SK-N-SH (cell line): ENCODE measurements at regions not wholly inside any gene's neighbourhood (a gene's known extent, or its start where the extent isn't known, plus 50 kb on each side); places are given as distances from the start of the nearest gene placed in this dataset.

Source experiments
- CTCF ChIA-PET: fragments of 300-600, 350-600 bp; formaldehyde crosslinking; extraction: SDS; loops from one replicate; lab custom pipeline; 2021; lab: Yijun Ruan, JAX
- POLR2A ChIA-PET: fragments of 350-600 bp; sonication (Branson Sonifier 250); formaldehyde crosslinking; extraction: SDS; loops from one replicate; lab custom pipeline; 2020; ENCODE audit warnings: antibody characterized with exemption, inconsistent platforms; lab: Yijun Ruan, JAX
- DNase-seq: peaks from one replicate; pipeline ENCODE4 v3.0.0; 2012
- H2AFZ ChIP-seq: fragments of 200-600 bp; sonication (generic); 2 replicates; pipeline ENCODE4 v1.8.1; 2016; ENCODE audit warnings: antibody characterized with exemption, mild to moderate bottlenecking, low read depth
- H3F3A ChIP-seq: fragments of 200-600 bp; sonication (generic); replicated peaks from 2 replicates; pipeline ENCODE3; 2016; ENCODE audit warnings: antibody characterized with exemption, mild to moderate bottlenecking; ENCODE audit not compliant: insufficient read depth
- H3K27ac ChIP-seq, 2 experiments: fragments of 200-500 bp in 1 of 2; fragments of 200-600 bp in 1 of 2; sonication (Bioruptor generic) in 1 of 2; sonication (generic), shearing (Covaris generic) in 1 of 2; 2 replicates each; pipeline versions ENCODE4 v1.5.1 to v1.6.1; 2014 to 2016; ENCODE audit warnings: low read depth in 2 of 2, inconsistent platforms in 1 of 2, low read length in 1 of 2, mild to moderate bottlenecking in 1 of 2, mixed read lengths in 1 of 2
- H3K27me3 ChIP-seq: fragments of 200-600 bp; sonication (generic), shearing (Covaris generic); 2 replicates; pipeline ENCODE4 v1.6.1; 2016; ENCODE audit warnings: mixed run types; ENCODE audit not compliant: insufficient read depth
- H3K36me3 ChIP-seq, 2 experiments: fragments of 200-500 bp in 1 of 2; fragments of 200-600 bp in 1 of 2; sonication (Bioruptor generic) in 1 of 2; sonication (generic) in 1 of 2; replicated peaks in 1 of 2; 2 replicates each; pipeline versions ENCODE3 to v1.5.1; 2014 to 2016; ENCODE audit warnings: low read length in 1 of 2, mild to moderate bottlenecking in 1 of 2; ENCODE audit not compliant: insufficient read depth in 2 of 2, control insufficient read depth in 1 of 2
- H3K4me1 ChIP-seq, 2 experiments: fragments of 200-500 bp in 1 of 2; fragments of 200-600 bp in 1 of 2; sonication (Bioruptor generic) in 1 of 2; sonication (generic), shearing (Covaris generic) in 1 of 2; 2 replicates each; pipeline versions ENCODE4 v1.5.1 to v1.6.1; 2014 to 2016; ENCODE audit warnings: low read depth in 1 of 2, low read length in 1 of 2, mixed run types in 1 of 2; ENCODE audit not compliant: insufficient read depth in 2 of 2, control insufficient read depth in 1 of 2
- H3K4me2 ChIP-seq: fragments of 200-600 bp; sonication (generic), shearing (Covaris generic); 2 replicates; pipeline ENCODE4 v1.6.1; 2017; ENCODE audit warnings: mixed run types
- H3K4me3 ChIP-seq, 2 experiments: fragments of 200-500 bp in 1 of 2; fragments of 200-600 bp in 1 of 2; sonication (Bioruptor generic) in 1 of 2; sonication (generic), shearing (Covaris generic) in 1 of 2; 2 replicates each; pipeline versions ENCODE4 v1.5.1 to v1.8.1; 2014 to 2016; ENCODE audit warnings: low read depth in 2 of 2, inconsistent platforms in 1 of 2, low read length in 1 of 2, mild to moderate bottlenecking in 1 of 2, mixed read lengths in 1 of 2, moderate library complexity in 1 of 2
- H3K79me2 ChIP-seq: fragments of 200-600 bp; sonication (generic); 2 replicates; pipeline ENCODE4 v1.8.1; 2017; ENCODE audit warnings: mild to moderate bottlenecking; ENCODE audit not compliant: insufficient read depth
- H3K9ac ChIP-seq: fragments of 200-600 bp; sonication (generic); 2 replicates; pipeline ENCODE4 v1.6.1; 2017; ENCODE audit warnings: mixed run types
- H3K9me2 ChIP-seq: fragments of 200-600 bp; sonication (generic); 2 replicates; pipeline ENCODE4 v1.6.1; 2017; ENCODE audit warnings: mixed run types
- H3K9me3 ChIP-seq: fragments of 200-600 bp; sonication (generic); 2 replicates; pipeline ENCODE4 v1.6.1; 2017; ENCODE audit warnings: mixed run types, mild to moderate bottlenecking, moderate library complexity
- H4K20me1 ChIP-seq: fragments of 200-600 bp; sonication (generic); 2 replicates; pipeline ENCODE4 v1.6.1; 2017; ENCODE audit warnings: mild to moderate bottlenecking, mixed run types; ENCODE audit not compliant: insufficient read depth
- EZH2phosphoT487 ChIP-seq: fragments of 200-600 bp; sonication (generic); IDR thresholded peaks from 2 replicates; pipeline ENCODE4 v1.6.1; 2017; ENCODE audit warnings: low read depth, mixed run types, mild to moderate bottlenecking, antibody characterized with exemption, moderate library complexity, borderline replicate concordance
- FOXJ3 ChIP-seq: sonication (generic); formaldehyde crosslinking; IDR thresholded peaks from 2 replicates; pipeline ENCODE4 v1.5.1; 2020; ENCODE audit warnings: mild to moderate bottlenecking, missing genetic modification reagents
- GABPA ChIP-seq: IDR thresholded peaks from 2 replicates; pipeline ENCODE4 v1.4.0; 2012; ENCODE audit warnings: low read depth, mild to moderate bottlenecking
- GATA2 ChIP-seq: sonication (generic); formaldehyde crosslinking; IDR thresholded peaks from 2 replicates; pipeline ENCODE4 v1.5.0; 2020; ENCODE audit warnings: mild to moderate bottlenecking, missing genetic modification reagents
- MXI1 ChIP-seq: IDR thresholded peaks from 2 replicates; pipeline ENCODE4 v1.6.1; 2012; ENCODE audit warnings: mild to moderate bottlenecking, low read depth, low read length, improper control_type of control experiment
- NFIC ChIP-seq: IDR thresholded peaks from 2 replicates; pipeline ENCODE4 v1.4.0; 2012; ENCODE audit warnings: borderline replicate concordance
- NRF1 ChIP-seq: IDR thresholded peaks from 2 replicates; pipeline ENCODE4 v1.6.1; 2012; ENCODE audit warnings: low read depth, mild to moderate bottlenecking, low read length
- POLR2AphosphoS5 ChIP-seq: IDR thresholded peaks from 2 replicates; pipeline ENCODE4 v1.6.1; 2012; ENCODE audit warnings: low read depth, low read length
- RCOR1 ChIP-seq: fragments of 150-350 bp; IDR thresholded peaks from 2 replicates; pipeline ENCODE4 v1.6.1; 2017; ENCODE audit warnings: antibody characterized with exemption, low read length
- RFX5 ChIP-seq: IDR thresholded peaks from 2 replicates; pipeline ENCODE4 v1.6.1; 2012; ENCODE audit warnings: mild to moderate bottlenecking, improper control_type of control experiment, low read length
- SMC3 ChIP-seq: IDR thresholded peaks from 2 replicates; pipeline ENCODE4 v1.6.1; 2012; ENCODE audit warnings: low read depth, low read length, improper control_type of control experiment
- YY1 ChIP-seq: IDR thresholded peaks from 2 replicates; pipeline ENCODE4 v1.4.0; 2012; ENCODE audit warnings: low read depth, mild to moderate bottlenecking
- WGBS: methylation state at CpG from one replicate; pipeline ENCODE4 v1.1.6; 2017; ENCODE audit warnings: low lambda C conversion rate; 5-methylcytosine and 5-hydroxymethylcytosine counted together
- TF ChIP-seq, protein P1 (sequence below): fragments of 200-600 bp; sonication (generic); IDR thresholded peaks from 2 replicates; pipeline ENCODE4 v1.6.1; 2017; ENCODE audit warnings: antibody characterized with exemption, mild to moderate bottlenecking, moderate library complexity
- TF ChIP-seq, protein P2 (sequence below): IDR thresholded peaks from 2 replicates; pipeline ENCODE4 v1.4.0; 2012; ENCODE audit warnings: low read depth, borderline replicate concordance

- TF ChIP-seq RFX5: no peak
- TF ChIP-seq, protein P1, sequence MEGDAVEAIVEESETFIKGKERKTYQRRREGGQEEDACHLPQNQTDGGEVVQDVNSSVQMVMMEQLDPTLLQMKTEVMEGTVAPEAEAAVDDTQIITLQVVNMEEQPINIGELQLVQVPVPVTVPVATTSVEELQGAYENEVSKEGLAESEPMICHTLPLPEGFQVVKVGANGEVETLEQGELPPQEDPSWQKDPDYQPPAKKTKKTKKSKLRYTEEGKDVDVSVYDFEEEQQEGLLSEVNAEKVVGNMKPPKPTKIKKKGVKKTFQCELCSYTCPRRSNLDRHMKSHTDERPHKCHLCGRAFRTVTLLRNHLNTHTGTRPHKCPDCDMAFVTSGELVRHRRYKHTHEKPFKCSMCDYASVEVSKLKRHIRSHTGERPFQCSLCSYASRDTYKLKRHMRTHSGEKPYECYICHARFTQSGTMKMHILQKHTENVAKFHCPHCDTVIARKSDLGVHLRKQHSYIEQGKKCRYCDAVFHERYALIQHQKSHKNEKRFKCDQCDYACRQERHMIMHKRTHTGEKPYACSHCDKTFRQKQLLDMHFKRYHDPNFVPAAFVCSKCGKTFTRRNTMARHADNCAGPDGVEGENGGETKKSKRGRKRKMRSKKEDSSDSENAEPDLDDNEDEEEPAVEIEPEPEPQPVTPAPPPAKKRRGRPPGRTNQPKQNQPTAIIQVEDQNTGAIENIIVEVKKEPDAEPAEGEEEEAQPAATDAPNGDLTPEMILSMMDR: no peak
Measured at GRCh38 chr12:91975891-91976290, 169.8 kb downstream of the BTG1 start (continued).

DNA sequence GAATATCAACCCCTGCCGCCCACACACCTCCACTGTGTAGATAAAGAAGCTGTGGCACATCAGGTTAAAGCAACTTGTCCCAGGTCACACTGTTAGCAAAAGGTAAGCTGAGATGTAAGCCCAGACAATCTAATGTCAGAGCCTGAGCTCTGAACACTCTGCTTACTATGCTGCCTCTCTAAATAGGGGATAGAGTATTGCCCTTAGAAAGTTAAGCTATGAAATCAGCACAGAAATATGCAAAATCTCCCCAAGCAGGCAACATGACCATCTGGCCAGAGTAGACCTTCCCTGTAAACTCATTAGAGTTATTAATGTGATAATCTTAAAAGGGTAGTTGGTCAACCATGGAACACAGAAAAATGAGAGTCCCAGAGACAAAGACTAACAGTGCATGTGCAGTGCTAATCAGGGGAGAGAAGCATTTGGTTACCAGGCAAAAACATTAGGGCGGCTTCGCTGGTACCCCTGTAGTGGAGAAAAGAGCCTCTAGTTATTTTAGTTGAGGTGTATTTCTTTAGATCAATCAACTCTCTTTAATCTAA lies 171.0 kb downstream of the BTG1 start:
- H3K27ac ChIP-seq: peak overlapping the region in 1 of 2 experiments; percentile 71; a peak in 2 of 4 replicates
- H3K4me2 ChIP-seq: no peak overlapping the region
- CTCF ChIA-PET: interaction anchor here (1.0 to 1.5 kb wide), 4 partner anchors 9 to 593 kb away, joined by 3 read pairs; no protein-coding TSS in a partner anchor
- no peaks in the 10 kb centered on the region for H3K27me3 ChIP-seq
- no peak overlapping the region for H3K9ac ChIP-seq
- peak; percentile 20 for DNase-seq
- H3K4me3 ChIP-seq: no peak overlapping the region
- peaks cover 0 to 13% of the 10 kb centered on the region in 2 experiments; a peak in 2 of 4 replicates for H3K4me1 ChIP-seq
- WGBS: 92% methylated on average over 3 of the region's 3 CpGs
- no peaks in the 10 kb centered on the region for H3F3A ChIP-seq
- no peaks in the 10 kb centered on the region for H3K9me3 ChIP-seq
- no peak for TF ChIP-seq GATA2
- no peak for TF ChIP-seq SMC3
- TF ChIP-seq MXI1: 0 out of 2 replicates have a peak, but pooled peaks have one; percentile 27
- no peak for TF ChIP-seq GABPA
- no peak for TF ChIP-seq POLR2AphosphoS5
- TF ChIP-seq, protein P2, sequence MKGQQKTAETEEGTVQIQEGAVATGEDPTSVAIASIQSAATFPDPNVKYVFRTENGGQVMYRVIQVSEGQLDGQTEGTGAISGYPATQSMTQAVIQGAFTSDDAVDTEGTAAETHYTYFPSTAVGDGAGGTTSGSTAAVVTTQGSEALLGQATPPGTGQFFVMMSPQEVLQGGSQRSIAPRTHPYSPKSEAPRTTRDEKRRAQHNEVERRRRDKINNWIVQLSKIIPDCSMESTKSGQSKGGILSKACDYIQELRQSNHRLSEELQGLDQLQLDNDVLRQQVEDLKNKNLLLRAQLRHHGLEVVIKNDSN: no peak
- no peak for TF ChIP-seq NRF1
- no peak for TF ChIP-seq NFIC
- TF ChIP-seq RCOR1: 0 out of 2 replicates have a peak, but pooled peaks have one; percentile 26
- no peak for TF ChIP-seq EZH2phosphoT487
- no peak for TF ChIP-seq FOXJ3 (CRISPR knock-in tag)
- no peak for TF ChIP-seq YY1
- H2AFZ ChIP-seq: no peak overlapping the region
- no peaks in the 10 kb centered on the region for H3K36me3 ChIP-seq
- H4K20me1 ChIP-seq: no peaks in the 10 kb centered on the region
- POLR2A ChIA-PET: interaction anchor here (1.7 kb wide), 1 partner anchor 171 kb away, joined by 4 read pairs; the partner anchor contains the start of gene BTG1
- no peaks in the 10 kb centered on the region for H3K9me2 ChIP-seq
- no peaks in the 10 kb centered on the region for H3K79me2 ChIP-seq
